ENCODE measurements at regions not wholly inside any gene's neighbourhood (a gene's known extent, or its start where the extent isn't known, plus 50 kb on each side); places are given as distances from the start of the nearest gene placed in this dataset.
A peak's percentile ranks its signal among the peaks of the same experiment; 100 is the strongest.

DNA sequence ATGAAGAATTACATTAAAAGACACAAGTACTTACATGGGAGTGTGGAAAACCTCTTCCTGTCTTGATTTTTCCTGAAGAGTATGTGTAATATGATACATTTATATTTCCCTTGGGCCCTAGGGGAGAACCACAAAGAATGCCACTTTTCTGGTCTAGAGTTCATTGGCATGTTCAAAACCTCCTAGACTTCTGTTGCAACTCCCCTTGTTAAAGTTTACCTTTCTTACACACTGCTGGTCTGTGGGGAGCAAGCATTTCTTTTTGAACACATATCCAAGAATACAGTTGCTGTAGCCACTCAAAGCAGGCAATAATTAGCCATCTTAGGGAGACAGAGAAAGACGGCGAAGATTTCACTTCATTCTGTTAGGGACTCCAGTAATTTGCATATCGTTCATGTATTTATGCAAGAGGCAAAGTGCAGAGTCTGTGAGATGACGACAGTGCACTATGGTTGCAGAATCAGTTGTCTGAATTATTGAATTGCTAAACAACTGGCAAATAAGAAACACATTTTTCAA, 103.5 kb downstream of the NOL4 start (continued):
- 0 out of 2 replicates have a peak, but pooled peaks have one; percentile 28 for TF ChIP-seq ZNF366 (tag by site-specific recombination; conservative IDR thresholded peaks at IDR 0.05)
- TF ChIP-seq ZNF362 (tag by site-specific recombination; IDR thresholded peaks at IDR 0.05): no peak
- TF ChIP-seq ZFP3 (tag by site-specific recombination; IDR thresholded peaks at IDR 0.05; ENCODE audit: low read depth): no peak
- no peak for TF ChIP-seq ZNF776 (tag by site-specific recombination; IDR thresholded peaks at IDR 0.05; ENCODE audit: borderline replicate concordance)
- TF ChIP-seq ZNF558 (tag by site-specific recombination; IDR thresholded peaks at IDR 0.05): no peak
- TF ChIP-seq FEZF1 (tag by site-specific recombination; IDR thresholded peaks at IDR 0.05): peak; percentile 85
- TF ChIP-seq ZBTB7A (tag by site-specific recombination; IDR thresholded peaks at IDR 0.05; ENCODE audit: low read depth): no peak
- peak; percentile 55 for TF ChIP-seq ZBTB17 (tag by site-specific recombination; IDR thresholded peaks at IDR 0.05)
- TF ChIP-seq ZNF175 (tag by site-specific recombination; IDR thresholded peaks at IDR 0.05): no peak
- no peak for TF ChIP-seq ZNF747 (tag by site-specific recombination; IDR thresholded peaks at IDR 0.05)
- TF ChIP-seq ZNF654 (tag by site-specific recombination; IDR thresholded peaks at IDR 0.05; ENCODE audit: low read depth): peak; percentile 3; the same call in 1 of the 2 replicates
- TF ChIP-seq ZNF777 (tag by site-specific recombination; IDR thresholded peaks at IDR 0.05; ENCODE audit: borderline replicate concordance): no peak
- no peak for TF ChIP-seq ZNF473 (tag by site-specific recombination; IDR thresholded peaks at IDR 0.05)
- no peak for TF ChIP-seq ZNF155 (tag by site-specific recombination; IDR thresholded peaks at IDR 0.05)
- no peak for TF ChIP-seq ZNF391 (tag by site-specific recombination; IDR thresholded peaks at IDR 0.05; ENCODE audit: borderline replicate concordance, low read depth)
- TF ChIP-seq ZNF221 (tag by site-specific recombination; IDR thresholded peaks at IDR 0.05; ENCODE audit: borderline replicate concordance): no peak
- no peak for TF ChIP-seq ZNF148 (tag by site-specific recombination; IDR thresholded peaks at IDR 0.05; ENCODE audit: borderline replicate concordance)
- no peak for TF ChIP-seq ZNF157 (tag by site-specific recombination; IDR thresholded peaks at IDR 0.05)
- TF ChIP-seq, protein P1, sequence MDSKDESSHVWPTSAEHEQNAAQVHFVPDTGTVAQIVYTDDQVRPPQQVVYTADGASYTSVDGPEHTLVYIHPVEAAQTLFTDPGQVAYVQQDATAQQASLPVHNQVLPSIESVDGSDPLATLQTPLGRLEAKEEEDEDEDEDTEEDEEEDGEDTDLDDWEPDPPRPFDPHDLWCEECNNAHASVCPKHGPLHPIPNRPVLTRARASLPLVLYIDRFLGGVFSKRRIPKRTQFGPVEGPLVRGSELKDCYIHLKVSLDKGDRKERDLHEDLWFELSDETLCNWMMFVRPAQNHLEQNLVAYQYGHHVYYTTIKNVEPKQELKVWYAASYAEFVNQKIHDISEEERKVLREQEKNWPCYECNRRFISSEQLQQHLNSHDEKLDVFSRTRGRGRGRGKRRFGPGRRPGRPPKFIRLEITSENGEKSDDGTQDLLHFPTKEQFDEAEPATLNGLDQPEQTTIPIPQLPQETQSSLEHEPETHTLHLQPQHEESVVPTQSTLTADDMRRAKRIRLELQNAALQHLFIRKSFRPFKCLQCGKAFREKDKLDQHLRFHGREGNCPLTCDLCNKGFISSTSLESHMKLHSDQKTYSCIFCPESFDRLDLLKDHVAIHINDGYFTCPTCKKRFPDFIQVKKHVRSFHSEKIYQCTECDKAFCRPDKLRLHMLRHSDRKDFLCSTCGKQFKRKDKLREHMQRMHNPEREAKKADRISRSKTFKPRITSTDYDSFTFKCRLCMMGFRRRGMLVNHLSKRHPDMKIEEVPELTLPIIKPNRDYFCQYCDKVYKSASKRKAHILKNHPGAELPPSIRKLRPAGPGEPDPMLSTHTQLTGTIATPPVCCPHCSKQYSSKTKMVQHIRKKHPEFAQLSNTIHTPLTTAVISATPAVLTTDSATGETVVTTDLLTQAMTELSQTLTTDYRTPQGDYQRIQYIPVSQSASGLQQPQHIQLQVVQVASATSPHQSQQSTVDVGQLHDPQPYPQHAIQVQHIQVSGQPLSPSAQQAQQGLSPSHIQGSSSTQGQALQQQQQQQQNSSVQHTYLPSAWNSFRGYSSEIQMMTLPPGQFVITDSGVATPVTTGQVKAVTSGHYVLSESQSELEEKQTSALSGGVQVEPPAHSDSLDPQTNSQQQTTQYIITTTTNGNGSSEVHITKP (tag by site-specific recombination; IDR thresholded peaks at IDR 0.05): 0 out of 2 replicates have a peak, but pooled peaks have one; percentile 8
- no peak for TF ChIP-seq ZIC2 (tag by site-specific recombination; IDR thresholded peaks at IDR 0.05)
- no peak for TF ChIP-seq ZNF518A (tag by site-specific recombination; conservative IDR thresholded peaks at IDR 0.05; ENCODE audit: low read depth)
- no peak for TF ChIP-seq OVOL3 (tag by site-specific recombination; IDR thresholded peaks at IDR 0.05)
- TF ChIP-seq HOXC10 (CRISPR knock-in tag; IDR thresholded peaks at IDR 0.05): no peak
- no peak for TF ChIP-seq SP2 (tag by site-specific recombination; IDR thresholded peaks at IDR 0.05)
- TF ChIP-seq, protein P2, sequence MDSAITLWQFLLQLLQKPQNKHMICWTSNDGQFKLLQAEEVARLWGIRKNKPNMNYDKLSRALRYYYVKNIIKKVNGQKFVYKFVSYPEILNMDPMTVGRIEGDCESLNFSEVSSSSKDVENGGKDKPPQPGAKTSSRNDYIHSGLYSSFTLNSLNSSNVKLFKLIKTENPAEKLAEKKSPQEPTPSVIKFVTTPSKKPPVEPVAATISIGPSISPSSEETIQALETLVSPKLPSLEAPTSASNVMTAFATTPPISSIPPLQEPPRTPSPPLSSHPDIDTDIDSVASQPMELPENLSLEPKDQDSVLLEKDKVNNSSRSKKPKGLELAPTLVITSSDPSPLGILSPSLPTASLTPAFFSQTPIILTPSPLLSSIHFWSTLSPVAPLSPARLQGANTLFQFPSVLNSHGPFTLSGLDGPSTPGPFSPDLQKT (IDR thresholded peaks at IDR 0.05; ENCODE audit: borderline replicate concordance, low read depth, low read length): no peak
- no peak for TF ChIP-seq GFI1B (tag by site-specific recombination; IDR thresholded peaks at IDR 0.05)
- no peak for TF ChIP-seq BCL11A (tag by site-specific recombination; IDR thresholded peaks at IDR 0.05; ENCODE audit: low read depth)

Data from HEK293 (cell line).